HCEC 1CT (cell line): ENCODE measurements at regions not wholly inside any gene's neighbourhood (a gene's known extent, or its start where the extent isn't known, plus 50 kb on each side); places are given as distances from the start of the nearest gene placed in this dataset.
A peak's percentile ranks its signal among the peaks of the same experiment; 100 is the strongest.
"Not testable (repeated sequence)": the region's sequence is repeated elsewhere in the genome, so short reads cannot be mapped to it uniquely, and the experiment has no call there.

ENCODE experiments used
- DNase-seq: peaks from one replicate; pipeline ENCODE4 v3.0.0-alpha.2; 2017

DNA sequence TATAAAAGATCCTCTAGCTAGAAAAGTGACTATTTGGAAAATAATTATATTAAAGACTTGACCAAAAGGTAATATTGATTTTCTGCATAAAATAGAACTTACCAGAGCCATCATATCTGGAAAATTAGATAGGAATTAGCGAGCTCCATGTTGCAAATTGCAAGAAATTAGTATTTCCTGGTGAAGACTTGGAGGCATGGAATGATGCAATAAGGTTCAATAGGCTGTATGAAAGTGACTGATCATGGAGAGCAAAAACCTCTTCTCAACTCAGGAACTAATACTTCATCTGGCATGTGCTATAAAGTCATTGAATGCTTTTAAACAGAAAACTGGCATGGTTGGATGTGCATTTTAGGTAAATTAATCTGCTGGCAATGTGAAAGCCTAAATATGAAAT, 66.3 kb upstream of the UFM1 start:
- peak; percentile 5 for DNase-seq

DNA sequence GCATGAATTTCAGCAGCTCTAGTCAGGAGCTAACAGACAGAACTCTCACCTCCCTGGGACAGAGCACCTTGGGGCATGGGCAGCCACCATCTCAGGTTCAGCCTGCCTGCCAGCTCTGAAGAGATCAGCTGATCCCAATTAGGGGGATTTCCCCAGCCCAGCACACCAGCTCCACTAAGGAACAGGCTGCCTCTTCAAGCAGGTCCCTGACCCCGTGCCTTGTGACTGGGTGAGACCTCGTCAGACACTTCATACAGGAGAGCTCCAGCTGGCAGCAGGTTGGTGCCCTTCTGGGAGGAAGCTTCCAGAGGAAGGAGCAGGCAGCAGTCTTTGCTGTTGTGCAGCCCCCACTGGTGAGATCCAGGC, 84.5 kb upstream of the UFM1 start:
- no peak for DNase-seq

DNA sequence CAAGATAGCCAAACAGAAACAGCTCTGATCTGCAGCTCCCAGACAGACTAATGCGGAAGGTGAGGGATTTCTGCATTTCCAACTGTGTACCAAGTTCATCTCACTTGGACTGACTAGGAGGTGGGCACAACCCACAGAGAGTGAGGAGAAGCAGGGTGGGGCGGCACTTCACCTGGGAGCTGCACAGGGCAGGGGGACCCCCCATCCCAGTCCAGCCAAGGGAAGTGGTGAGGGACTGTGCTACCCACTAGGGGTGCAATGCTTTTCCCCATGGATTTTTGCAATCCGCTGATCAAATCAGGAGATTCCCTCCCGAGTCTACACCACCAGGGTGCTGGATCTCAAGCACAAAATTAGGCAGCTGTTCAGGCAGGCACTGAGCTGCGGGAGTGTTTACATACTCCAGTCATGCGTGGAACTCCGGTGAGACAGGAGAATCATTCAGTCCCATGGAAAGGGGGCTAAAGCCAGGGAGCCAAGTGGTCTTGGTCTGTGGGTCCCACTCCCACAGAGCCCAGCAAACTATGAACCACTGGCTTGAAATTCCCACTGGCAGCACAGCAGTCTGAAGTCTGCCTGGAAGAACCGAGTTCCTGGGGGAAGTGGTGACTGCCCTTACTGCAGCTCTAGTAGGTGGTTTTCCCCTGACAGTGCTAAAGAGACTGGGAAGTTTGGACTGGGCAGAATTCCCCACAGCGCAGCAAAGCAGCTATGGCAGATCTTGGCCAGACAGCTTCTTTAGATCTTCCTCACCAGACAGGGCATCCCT, 85.1 kb upstream of the UFM1 start:
- DNase-seq: no peak

DNA sequence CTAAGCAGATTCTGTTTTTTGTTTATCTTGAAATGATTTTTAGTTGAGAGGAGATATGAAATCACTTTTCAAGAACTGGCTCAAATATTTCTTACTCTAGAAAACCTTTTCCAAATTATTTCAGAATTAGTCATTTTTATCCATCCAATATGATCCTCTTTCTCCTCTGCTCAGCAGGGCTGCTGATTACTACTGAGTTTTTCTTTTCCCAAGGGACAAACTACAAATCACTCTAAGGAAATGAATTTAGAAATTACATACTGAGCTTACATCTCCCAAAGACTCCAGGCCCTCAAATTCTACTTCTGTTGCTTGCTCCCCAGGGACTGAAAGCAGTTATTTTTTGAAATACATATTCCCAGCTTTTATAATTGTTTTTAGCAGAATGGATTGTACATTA, 87.4 kb upstream of the UFM1 start:
- DNase-seq: peak; percentile 11

DNA sequence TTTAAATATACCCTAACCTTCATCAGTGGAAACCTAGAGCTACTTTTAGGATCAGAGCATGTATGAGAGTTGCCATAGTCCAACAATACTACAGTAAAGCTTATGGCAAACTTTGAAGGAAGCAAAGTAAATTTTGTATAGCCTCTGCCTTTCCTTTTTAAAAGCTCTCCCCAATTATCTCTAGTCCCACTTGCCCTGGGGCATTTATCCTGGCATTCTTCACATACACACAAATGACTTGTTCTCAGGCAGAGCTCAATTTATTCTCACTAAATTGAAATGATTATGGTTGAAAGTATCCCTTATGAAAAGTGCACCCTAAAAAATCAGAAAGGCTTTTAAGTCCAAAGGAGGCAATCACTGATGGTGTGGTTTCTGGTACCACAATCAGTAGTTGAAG, 94.1 kb upstream of the UFM1 start:
- no peak for DNase-seq

DNA sequence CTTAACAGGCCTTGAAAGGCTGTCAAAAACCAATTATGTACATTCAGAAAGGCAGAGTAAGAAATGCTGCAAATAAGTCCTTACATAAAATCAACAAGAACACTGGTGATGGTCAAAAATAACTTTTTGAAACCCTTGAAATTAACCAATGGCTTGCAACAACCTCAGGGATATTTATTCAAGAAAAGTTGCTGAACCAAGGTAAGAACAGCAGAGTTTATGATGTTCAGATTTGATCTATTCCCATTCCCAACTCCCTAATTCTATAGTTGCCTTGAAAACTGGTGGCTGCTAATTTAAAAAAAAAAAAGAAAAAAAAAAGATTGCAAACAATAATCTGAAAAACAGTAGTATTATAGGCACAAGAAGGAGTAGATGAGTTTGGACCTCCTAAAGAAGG, 109.8 kb upstream of the UFM1 start:
- DNase-seq: no peak

DNA sequence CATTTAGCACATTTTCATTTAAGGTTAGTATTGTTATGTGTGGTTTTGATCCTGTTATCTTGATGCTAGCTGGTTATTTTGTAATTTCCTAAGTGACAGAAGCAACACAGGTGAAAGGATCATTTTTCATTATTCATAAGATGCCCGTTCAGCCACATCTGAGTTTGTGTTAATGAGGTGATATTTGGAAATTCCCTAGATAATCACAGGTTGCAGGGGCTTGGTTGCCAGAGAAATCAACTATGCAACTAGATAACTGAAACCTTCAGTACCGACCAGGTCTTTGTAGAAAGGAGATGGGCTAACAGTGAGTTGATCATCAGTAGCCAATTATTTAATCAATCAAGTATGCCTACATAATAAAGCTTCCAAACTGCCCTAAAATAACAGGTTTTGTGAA, 121.3 kb upstream of the UFM1 start:
- no peak for DNase-seq

DNA sequence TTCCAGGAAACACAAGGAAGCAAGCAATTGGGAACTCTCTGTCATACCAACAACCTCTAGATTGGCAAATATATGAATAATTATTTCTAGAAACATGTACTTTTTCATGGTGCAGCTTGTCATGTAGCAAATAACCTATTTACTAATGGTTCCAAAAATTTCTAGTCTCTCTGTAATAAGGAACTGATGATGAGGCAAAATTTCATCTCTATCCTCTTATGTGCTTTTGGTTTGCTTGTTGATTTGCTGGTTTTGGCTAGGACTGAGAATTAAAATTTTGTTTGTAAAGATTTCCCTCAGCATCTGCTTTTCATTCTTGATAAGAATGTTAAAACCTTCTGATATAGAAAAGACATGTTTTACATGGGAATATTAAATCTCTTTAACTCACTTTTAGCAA, 123.2 kb upstream of the UFM1 start:
- no peak for DNase-seq

DNA sequence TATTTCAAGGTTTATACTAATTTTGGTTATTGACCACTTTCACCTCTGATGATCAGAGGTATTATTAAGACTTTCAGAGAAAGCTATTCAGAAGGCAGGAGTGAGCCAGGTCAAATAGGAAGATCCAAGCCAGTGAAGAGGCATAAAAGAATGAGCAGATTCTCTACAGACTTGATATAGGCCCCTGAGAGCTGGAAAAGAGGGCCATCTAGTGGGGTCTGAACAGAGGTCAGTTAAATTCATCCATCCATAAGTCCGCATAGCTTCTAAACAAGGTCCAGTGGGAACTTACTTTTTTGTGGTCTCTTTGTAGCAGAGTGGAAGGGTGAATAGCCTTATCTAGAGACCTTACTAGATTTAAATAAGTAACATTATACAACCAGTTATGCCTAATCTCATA, 126.6 kb upstream of the UFM1 start:
- peak; percentile 63 for DNase-seq

DNA sequence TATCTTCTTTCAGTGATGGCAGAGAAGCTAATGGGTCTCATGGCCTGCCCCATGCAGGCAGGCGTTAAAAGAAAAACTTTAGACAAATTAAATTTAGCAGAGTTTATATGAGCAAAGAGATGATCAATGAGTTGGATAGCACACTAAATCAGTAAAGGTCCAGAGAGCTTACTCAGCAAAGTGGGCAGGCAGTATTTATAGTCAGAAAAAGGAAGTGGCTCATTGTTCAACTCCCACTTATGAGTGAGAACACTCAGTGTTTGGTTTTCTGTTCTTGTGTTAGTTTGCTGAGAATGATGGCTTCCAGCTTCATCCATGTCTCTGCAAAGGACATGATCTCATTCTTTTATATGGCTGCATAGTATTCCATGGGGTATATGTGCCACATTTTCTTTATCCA, 128.5 kb upstream of the UFM1 start:
- DNase-seq: not testable (repeated sequence)

DNA sequence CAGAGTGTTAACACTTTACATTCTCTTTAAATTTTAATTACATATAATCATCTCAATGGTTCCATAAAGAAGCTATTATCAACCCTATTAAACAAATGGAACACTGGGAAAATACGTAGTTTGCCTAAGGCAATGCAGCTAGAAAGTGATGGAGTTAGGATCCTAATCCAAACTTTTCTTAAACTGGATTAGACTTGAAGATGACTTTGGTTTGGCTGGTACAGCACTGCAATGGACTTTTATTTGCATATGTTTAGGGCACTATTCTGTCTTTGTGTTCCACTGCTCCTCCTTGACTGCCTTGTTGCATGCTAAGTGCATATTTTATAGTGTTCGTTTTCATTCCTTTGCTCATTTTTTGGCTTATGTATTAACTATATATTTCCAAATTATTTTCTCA, 133.5 kb upstream of the UFM1 start:
- no peak for DNase-seq

DNA sequence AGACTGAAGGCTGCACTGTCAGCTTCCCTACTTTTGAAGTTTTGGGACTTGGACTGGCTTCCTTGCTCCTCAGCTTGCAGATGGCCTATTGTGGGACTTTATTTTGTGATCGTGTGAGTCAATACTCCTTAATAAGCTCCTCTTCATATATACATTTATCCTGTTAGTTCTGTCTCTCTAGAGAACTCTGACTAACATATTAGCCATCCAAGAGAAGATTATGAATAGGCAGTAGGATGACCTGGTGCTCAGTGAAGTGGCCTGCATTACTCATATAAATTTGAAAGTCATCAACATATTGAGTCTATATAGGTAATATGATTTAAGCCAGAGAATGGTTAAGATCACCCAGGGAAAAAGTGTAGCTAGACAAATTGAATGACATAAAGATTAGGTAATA, 136.3 kb upstream of the UFM1 start:
- DNase-seq: peak; percentile 87

DNA sequence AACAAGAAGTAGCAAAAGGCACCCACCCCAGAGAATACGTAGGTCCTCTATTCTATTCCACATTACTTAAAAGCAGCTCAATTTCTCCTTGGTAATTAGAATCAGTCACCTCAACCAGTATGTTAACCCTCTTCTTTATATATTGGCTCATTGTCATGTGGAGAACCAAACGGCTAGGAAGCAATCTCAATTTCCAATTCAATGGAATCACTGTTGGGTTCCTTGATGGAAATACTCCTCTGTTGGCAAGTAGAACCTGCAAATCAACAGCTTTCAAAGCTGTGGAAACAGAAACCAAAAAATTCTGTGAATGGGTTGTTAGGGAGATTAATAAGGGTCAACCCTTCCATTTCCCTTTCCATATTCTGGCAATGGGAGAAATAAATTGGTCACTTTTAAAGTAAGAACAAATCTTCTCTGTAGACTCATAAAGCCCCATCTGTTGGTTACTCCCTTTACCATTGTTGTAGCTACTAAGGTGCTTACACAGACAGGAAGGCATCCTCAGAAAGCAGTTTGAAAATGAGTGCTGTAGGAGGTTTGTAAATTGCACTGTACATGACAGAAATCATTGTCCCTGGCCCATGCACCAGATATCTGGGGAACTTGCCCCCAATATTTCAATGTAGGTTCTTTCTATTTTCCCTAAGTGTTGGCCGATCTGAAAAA, 138.6 kb upstream of the UFM1 start:
- DNase-seq: no peak

DNA sequence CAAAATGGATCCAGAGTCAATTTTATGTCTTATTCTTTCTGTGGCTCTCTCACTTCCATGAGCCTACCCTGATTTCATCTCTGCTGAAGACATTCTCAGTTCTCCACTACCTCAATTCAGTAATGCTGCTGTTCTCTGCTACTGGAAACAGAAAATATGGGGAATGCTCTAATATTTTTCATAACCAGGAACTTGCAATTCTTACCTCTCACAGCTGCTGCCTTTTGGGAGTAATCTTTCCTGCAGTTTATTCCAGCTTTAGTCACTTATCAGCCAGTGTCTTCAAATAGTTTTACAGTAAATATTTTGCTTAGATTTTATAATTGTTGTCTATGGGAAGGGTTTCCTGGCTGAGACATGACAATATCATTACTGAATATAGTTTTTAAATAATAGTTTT, 145.1 kb upstream of the UFM1 start:
- no peak for DNase-seq

DNA sequence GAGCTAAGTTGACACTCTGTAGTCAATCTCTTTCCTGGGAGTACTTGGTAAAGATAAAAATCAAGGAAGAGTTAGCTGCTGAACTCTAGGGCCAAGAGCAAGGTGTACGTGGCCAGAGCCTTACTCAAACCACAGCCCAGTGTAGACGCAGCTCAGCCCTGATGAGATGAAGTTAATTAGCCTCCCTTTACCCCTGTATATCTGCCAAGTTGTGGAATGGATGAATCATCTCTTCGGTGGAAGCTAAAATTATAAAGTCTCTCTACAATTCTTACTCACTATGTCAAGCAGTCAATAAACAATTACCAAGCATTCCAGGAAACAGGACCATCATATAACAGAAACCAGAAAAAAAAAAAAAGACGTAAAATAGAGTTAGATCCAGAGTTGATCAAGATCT, 146.9 kb upstream of the UFM1 start:
- DNase-seq: peak; percentile 74

DNA sequence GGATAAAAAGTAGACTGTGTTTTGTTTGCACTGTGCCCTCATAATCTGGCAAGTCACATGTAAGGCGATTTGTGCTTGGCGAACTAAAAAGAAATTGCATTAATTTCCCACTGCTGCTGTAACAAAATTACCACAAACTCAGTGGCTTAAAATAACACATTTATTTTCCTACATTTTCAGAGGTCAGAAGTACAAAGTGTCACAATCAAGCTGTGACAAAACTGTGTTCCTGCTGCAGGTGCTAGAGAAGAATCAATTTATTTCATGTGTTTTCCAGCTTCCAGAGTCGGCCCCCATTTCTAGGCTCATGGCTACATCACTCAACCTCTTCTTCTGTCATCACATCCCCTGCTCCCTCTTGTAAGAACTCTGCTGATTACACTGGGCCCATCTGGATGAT, 158.6 kb upstream of the UFM1 start:
- DNase-seq: no peak

DNA sequence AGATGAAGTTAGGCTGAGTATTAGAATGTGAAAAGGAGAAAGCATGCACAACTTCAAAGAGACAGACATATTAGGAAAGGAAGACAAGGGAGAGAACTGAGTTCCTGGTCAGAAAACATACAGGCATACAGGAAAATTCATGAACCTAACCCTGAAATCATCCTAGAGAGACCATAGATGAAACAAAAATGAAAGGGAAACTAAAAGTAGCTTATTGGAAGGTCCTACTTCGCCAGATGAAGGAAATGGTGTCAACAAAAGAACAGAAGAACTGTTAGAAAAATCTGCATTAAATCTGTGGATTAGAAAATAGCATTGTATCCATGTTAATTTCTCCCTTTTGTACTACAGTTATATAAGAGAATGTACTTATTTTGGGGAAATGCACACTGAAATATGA, 169.0 kb upstream of the UFM1 start:
- peak; percentile 42 for DNase-seq

DNA sequence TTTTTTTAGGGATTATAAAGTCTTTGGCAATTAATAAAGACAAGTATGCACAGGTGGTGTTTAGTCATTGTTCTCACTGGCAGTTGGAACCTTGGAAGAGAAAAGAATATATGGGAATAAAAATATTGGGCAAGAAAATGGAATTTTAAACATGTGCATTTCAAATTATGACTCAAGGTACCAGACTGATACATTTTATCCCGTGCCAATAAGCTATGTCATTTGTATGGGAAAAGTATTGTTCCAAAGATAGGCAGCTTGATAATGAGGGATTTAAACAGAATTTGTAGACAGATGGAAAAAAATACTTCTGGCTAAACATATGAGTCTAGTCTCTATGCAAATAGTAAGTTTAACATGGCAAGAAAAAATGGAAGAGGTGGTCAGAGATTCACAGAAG, 169.5 kb upstream of the UFM1 start:
- DNase-seq: peak; percentile 87

DNA sequence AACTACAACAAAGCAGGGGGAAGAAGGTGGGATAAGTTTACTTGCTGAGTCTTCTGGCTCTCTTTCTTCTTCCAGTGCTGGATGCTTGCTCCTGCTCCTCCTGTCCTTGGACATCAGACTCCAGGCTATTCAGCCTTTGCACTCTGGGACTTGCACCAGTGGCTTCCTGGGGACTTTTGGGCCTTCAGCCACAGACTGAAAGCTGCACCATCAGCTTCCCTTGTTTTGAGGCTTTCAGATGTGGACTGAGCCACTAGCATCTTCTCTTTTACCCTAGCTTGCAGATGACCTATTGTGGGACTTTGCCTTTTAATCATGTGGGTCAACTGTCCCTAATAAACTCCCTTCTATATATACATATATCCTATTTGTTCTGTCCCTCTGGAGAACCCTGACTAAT, 173.0 kb upstream of the UFM1 start:
- DNase-seq: no peak

DNA sequence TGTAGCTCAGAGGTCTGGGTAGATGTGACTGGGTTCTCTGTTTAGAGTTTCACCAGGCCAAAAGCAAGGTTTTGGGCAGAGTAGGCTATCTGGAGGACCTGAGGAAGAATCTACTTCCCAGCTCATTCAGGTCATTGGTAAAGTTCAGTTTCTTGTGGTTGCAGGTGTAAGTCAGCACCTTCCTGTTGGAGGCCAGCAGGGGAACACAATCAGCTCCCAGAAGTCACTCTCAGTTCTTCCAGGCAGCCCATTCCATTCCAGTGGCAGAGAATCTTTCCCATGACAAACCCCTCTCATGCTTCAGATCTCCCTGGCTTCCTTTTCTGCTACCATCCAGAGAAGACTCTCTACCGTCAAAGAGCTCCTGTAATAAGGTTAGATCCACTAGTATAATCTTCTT, 176.2 kb upstream of the UFM1 start:
- no peak for DNase-seq

DNA sequence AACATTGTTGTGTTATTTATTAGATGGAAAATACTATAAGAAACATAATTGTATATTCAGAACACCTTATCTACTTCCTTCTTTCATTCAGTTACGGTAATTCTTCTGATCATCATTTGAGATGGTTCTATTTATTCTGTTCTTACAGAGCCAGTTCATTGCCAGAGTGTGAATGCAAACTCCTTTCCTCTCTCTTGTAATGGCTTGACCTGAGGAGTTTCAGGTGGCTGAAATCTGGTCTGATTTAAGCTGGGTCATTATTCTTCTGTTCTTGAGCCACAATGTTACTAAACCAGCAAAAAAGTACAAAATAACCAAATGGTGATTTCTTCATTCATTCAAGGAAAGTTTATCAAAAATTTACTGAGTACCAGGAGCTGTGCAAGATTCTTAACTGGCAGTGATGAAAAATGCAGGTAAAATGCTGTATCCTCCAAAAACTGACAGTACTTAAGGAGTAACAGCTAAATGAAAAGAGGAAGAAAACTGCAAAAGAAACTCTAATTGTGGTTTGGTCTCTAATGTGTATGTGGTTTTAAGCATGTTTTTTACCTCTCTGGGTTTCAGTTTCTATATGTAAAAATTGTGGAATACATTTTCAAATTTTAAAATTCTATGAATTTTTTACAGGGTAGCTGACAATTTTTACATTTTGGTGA, 182.4 kb upstream of the UFM1 start:
- no peak for DNase-seq

DNA sequence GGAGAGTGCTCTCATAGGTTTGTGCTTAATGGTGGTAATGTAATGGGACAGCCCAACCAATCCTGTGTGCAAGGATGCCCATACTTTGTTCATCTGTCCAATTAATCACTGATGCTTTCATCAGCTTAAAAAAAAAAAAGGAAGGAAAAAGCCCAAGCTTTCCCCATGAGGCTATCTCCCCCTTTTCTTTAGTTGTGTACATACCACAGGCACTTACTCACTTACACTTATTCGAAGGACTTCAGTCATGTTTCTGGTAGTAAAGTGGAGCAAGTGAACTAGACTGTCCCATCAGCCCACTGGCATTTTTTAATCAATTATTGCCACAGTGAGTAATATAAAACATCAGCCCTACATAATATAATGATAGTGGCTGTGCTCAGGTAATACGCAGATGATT, 183.5 kb upstream of the UFM1 start:
- DNase-seq: peak; percentile 67

DNA sequence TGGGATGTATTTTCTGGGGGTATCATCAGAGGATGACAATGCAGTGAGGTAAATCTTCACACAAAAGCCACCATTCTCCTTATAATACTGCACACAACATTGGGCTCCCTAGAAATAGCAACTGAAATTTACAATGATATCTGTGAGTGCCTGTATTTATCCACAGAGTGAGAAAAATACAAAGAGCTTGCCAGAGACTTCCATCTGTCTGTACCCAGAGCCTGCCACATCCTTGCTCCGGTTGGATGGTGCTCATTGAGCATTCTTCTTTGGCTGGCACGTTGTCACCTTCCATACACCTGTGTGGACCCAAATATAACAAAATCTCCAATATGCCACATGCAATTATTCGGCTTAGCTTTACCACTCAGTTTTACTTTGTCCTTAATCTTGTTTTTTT, 189.5 kb upstream of the UFM1 start:
- no peak for DNase-seq

DNA sequence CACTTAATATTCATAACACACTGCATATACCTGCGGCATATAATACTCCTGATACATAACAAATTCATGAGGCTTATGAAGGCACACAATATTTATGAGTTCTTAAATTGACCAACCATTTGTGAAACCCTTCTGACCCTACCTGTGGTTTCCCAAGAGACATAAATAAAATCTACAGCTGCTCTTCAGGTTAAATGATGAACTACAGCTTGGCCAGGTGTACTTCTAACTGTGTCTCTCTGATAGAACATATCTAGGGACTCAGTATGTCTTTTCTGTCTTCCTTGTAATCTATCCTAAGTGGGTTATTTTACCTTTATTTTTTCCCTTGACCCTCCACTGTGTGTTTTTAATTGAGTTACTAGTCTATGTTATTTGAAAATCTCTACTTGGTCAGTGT, 189.9 kb upstream of the UFM1 start:
- DNase-seq: no peak

DNA sequence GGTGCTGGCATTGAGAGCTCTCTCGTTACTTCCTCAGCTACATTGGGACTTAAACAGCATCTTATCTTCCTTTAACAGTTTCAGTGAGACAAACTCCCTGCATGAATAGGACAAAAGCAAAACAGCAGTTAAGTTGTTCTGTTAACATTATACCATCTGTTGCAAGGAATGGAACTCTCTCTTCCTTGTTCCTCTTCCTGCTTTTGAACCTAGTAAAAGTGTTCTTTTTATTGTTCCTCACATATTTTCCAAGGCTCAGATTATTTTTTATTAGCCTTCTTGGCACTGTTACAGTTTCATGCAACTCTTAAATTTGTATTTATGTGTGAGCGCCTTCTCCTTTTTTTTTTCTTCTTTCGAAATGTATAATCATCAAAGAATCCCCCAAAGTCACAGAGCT, 202.6 kb upstream of the UFM1 start:
- DNase-seq: no peak
